ENCODE measurements at regions not wholly inside any gene's neighbourhood (a gene's known extent, or its start where the extent isn't known, plus 50 kb on each side); places are given as distances from the start of the nearest gene placed in this dataset.

GRCh38 chr6:169989594-169989993 lies 238.2 kb downstream of the ERMARD start:
- Mint-ChIP-seq H3K4me3 (peak overlapping the region; percentile 11), H3K27ac (no peak overlapping the region), H3K9me3 (no peaks in the 10 kb centered on the region), H3K36me3 (ENCODE audit: low read depth) (no peaks in the 10 kb centered on the region), H3K27me3 (ENCODE audit: low read depth) (no peaks in the 10 kb centered on the region), H3K4me1 (ENCODE audit: low read depth) (peaks cover 18% of the 10 kb centered on the region)
- DNase-seq (ENCODE audit: low spot score) = no peak

GRCh38 chr6:169988769-169989550 lies 237.5 kb downstream of the ERMARD start:
- Mint-ChIP-seq H3K4me1 (ENCODE audit: low read depth) (peaks cover 18% of the 10 kb centered on the region), H3K4me3 (no peak overlapping the region), H3K27me3 (ENCODE audit: low read depth) (no peaks in the 10 kb centered on the region), H3K9me3 (no peaks in the 10 kb centered on the region), H3K27ac (no peak overlapping the region), H3K36me3 (ENCODE audit: low read depth) (no peaks in the 10 kb centered on the region)
- no peak for DNase-seq (ENCODE audit: low spot score)

GRCh38 chr6:169986848-169987498 lies 235.6 kb downstream of the ERMARD start:
- Mint-ChIP-seq H3K27ac (no peak overlapping the region), H3K27me3 (ENCODE audit: low read depth) (no peaks in the 10 kb centered on the region), H3K4me3 (no peak overlapping the region), H3K36me3 (ENCODE audit: low read depth) (no peaks in the 10 kb centered on the region), H3K4me1 (ENCODE audit: low read depth) (peaks cover 16% of the 10 kb centered on the region), H3K9me3 (no peaks in the 10 kb centered on the region)
- no peak for DNase-seq (ENCODE audit: low spot score)

- H3K4me1 Mint-ChIP-seq (ENCODE audit: low read depth) = peaks cover 12% of the 10 kb centered on the region
- no peak overlapping the region for H3K27ac Mint-ChIP-seq
- no peak for DNase-seq (ENCODE audit: low spot score)
- no peak overlapping the region for H3K4me3 Mint-ChIP-seq
- H3K36me3 Mint-ChIP-seq (ENCODE audit: low read depth) = no peaks in the 10 kb centered on the region
- H3K27me3 Mint-ChIP-seq (ENCODE audit: low read depth) = no peaks in the 10 kb centered on the region
- no peaks in the 10 kb centered on the region for H3K9me3 Mint-ChIP-seq
Measured at GRCh38 chr6:169986171-169986847, 234.9 kb downstream of the ERMARD start.

- H3K27me3 Mint-ChIP-seq (ENCODE audit: low read depth) = no peaks in the 10 kb centered on the region
- H3K27ac Mint-ChIP-seq = no peak overlapping the region
- peaks cover 11% of the 10 kb centered on the region for H3K4me1 Mint-ChIP-seq (ENCODE audit: low read depth)
- no peaks in the 10 kb centered on the region for H3K9me3 Mint-ChIP-seq
- no peak for DNase-seq (ENCODE audit: low spot score)
- no peak overlapping the region for H3K4me3 Mint-ChIP-seq
- no peaks in the 10 kb centered on the region for H3K36me3 Mint-ChIP-seq (ENCODE audit: low read depth)
Measured at GRCh38 chr6:169985121-169986015, 233.9 kb downstream of the ERMARD start.

GRCh38 chr6:169984181-169985120 lies 233.0 kb downstream of the ERMARD start:
- H3K27ac Mint-ChIP-seq = no peak overlapping the region
- H3K4me3 Mint-ChIP-seq = no peak overlapping the region
- no peak for DNase-seq (ENCODE audit: low spot score)
- H3K4me1 Mint-ChIP-seq (ENCODE audit: low read depth) = peaks cover 1% of the 10 kb centered on the region
- H3K9me3 Mint-ChIP-seq = no peaks in the 10 kb centered on the region
- H3K36me3 Mint-ChIP-seq (ENCODE audit: low read depth) = no peaks in the 10 kb centered on the region
- no peaks in the 10 kb centered on the region for H3K27me3 Mint-ChIP-seq (ENCODE audit: low read depth)

GRCh38 chr6:169983651-169984050 lies 232.2 kb downstream of the ERMARD start:
- Mint-ChIP-seq H3K4me1 (ENCODE audit: low read depth) (no peaks in the 10 kb centered on the region), H3K4me3 (no peak overlapping the region), H3K9me3 (no peaks in the 10 kb centered on the region), H3K27ac (no peak overlapping the region), H3K27me3 (ENCODE audit: low read depth) (no peaks in the 10 kb centered on the region), H3K36me3 (ENCODE audit: low read depth) (no peaks in the 10 kb centered on the region)
- no peak for DNase-seq (ENCODE audit: low spot score)

GRCh38 chr6:169982461-169983386 lies 231.3 kb downstream of the ERMARD start:
- Mint-ChIP-seq H3K36me3 (ENCODE audit: low read depth) (no peaks in the 10 kb centered on the region), H3K4me3 (no peak overlapping the region), H3K4me1 (ENCODE audit: low read depth) (no peaks in the 10 kb centered on the region)

GRCh38 chr6:169981969-169982368 lies 230.5 kb downstream of the ERMARD start:
- Mint-ChIP-seq H3K9me3 (no peaks in the 10 kb centered on the region), H3K36me3 (ENCODE audit: low read depth) (no peaks in the 10 kb centered on the region), H3K27me3 (ENCODE audit: low read depth) (no peaks in the 10 kb centered on the region), H3K4me3 (no peak overlapping the region), H3K27ac (no peak overlapping the region), H3K4me1 (ENCODE audit: low read depth) (no peaks in the 10 kb centered on the region)
- DNase-seq (ENCODE audit: low spot score) = no peak

More at GRCh38 chr6:169982461-169983386, 231.3 kb downstream of the ERMARD start:
- DNase-seq (ENCODE audit: low spot score) = no peak
- Mint-ChIP-seq H3K27me3 (ENCODE audit: low read depth) (no peaks in the 10 kb centered on the region), H3K9me3 (no peaks in the 10 kb centered on the region), H3K27ac (no peak overlapping the region)

- H3K27me3 Mint-ChIP-seq (ENCODE audit: low read depth) = no peaks in the 10 kb centered on the region
- no peaks in the 10 kb centered on the region for H3K4me1 Mint-ChIP-seq (ENCODE audit: low read depth)
- no peak overlapping the region for H3K4me3 Mint-ChIP-seq
- H3K9me3 Mint-ChIP-seq = no peaks in the 10 kb centered on the region
- no peaks in the 10 kb centered on the region for H3K36me3 Mint-ChIP-seq (ENCODE audit: low read depth)
- H3K27ac Mint-ChIP-seq = no peak overlapping the region
- no peak for DNase-seq (ENCODE audit: low spot score)
Measured at GRCh38 chr6:169981568-169981967, 230.1 kb downstream of the ERMARD start.

GRCh38 chr6:169980826-169981450 lies 229.5 kb downstream of the ERMARD start:
- Mint-ChIP-seq H3K4me1 (ENCODE audit: low read depth) (no peaks in the 10 kb centered on the region), H3K27me3 (ENCODE audit: low read depth) (no peaks in the 10 kb centered on the region), H3K36me3 (ENCODE audit: low read depth) (no peaks in the 10 kb centered on the region), H3K9me3 (no peaks in the 10 kb centered on the region), H3K27ac (no peak overlapping the region), H3K4me3 (no peak overlapping the region)
- no peak for DNase-seq (ENCODE audit: low spot score)

Measured in T-helper 2 cell treated with Interferon-gamma antibody and Interleukin-4, amounts not matched to agents 5 μg/mL and 100 μg/mL, for 36 hours (primary cell).